Endodermal cell (in vitro differentiated cells): ENCODE measurements at regions not wholly inside any gene's neighbourhood (a gene's known extent, or its start where the extent isn't known, plus 50 kb on each side); places are given as distances from the start of the nearest gene placed in this dataset.
A peak's percentile ranks its signal among the peaks of the same experiment; 100 is the strongest.

Source experiments
- DNase-seq: peaks from one replicate; pipeline ENCODE4 v3.0.0-alpha.2; 2017
- H3K27ac ChIP-seq: 2 replicates; pipeline ENCODE4 v1.5.1; 2013; ENCODE audit warnings: mild to moderate bottlenecking, low read depth, low read length, moderate library complexity
- H3K27me3 ChIP-seq: 2 replicates; pipeline ENCODE4 v1.6.1; 2013; ENCODE audit warnings: mild to moderate bottlenecking, low read length, moderate library complexity; ENCODE audit not compliant: insufficient read depth, control insufficient read depth, poor library complexity, severe bottlenecking
- H3K36me3 ChIP-seq: 2 replicates; pipeline ENCODE4 v1.7.0; 2013; ENCODE audit warnings: mild to moderate bottlenecking, low read length, moderate library complexity; ENCODE audit not compliant: control insufficient read depth, insufficient read depth
- H3K4me1 ChIP-seq: one replicate; pipeline ENCODE4 v1.7.0; 2013; ENCODE audit warnings: low read length; ENCODE audit not compliant: control insufficient read depth, insufficient read depth
- H3K4me3 ChIP-seq: 2 replicates; pipeline ENCODE4 v1.5.1; 2013; ENCODE audit warnings: mild to moderate bottlenecking, low read length, moderate library complexity
- H3K9ac ChIP-seq: 2 replicates; pipeline ENCODE4 v1.6.1; 2013; ENCODE audit warnings: mild to moderate bottlenecking, low read length, moderate library complexity; ENCODE audit not compliant: poor library complexity, severe bottlenecking; ENCODE audit errors: extremely low read depth
- H3K9me3 ChIP-seq: 2 replicates; pipeline ENCODE4 v1.6.1; 2013; ENCODE audit warnings: mild to moderate bottlenecking, low read length, moderate library complexity; ENCODE audit not compliant: control insufficient read depth
- H3K27ac Mint-ChIP-seq: 2 replicates; pipeline ENCODE4 v1.8.0; 2020; ENCODE audit warnings: mixed read lengths
- H3K27me3 Mint-ChIP-seq: 2 replicates; pipeline ENCODE4 v1.8.0; 2021; ENCODE audit warnings: mild to moderate bottlenecking, mixed read lengths; ENCODE audit not compliant: insufficient read depth
- H3K36me3 Mint-ChIP-seq: 2 replicates; pipeline ENCODE4 v1.8.0; 2020; ENCODE audit warnings: low read depth, mixed read lengths
- H3K4me1 Mint-ChIP-seq: 2 replicates; pipeline ENCODE4 v1.8.0; 2020; ENCODE audit warnings: mixed read lengths
- H3K4me3 Mint-ChIP-seq: 2 replicates; pipeline ENCODE4 v1.8.0; 2020; ENCODE audit warnings: mild to moderate bottlenecking, moderate library complexity, mixed read lengths
- H3K9me3 Mint-ChIP-seq: 2 replicates; pipeline ENCODE4 v1.8.0; 2020; ENCODE audit warnings: mild to moderate bottlenecking, mixed read lengths
- WGBS, 2 experiments: methylation state at CpG; one replicate each; pipeline versions ENCODE4 v1.1.5 to v1.1.7; 2013; ENCODE audit warnings: missing lambda C conversion rate in 2 of 2, mixed read lengths in 1 of 2; ENCODE audit not compliant: insufficient coverage in 1 of 2, insufficient read length in 1 of 2; 5-methylcytosine and 5-hydroxymethylcytosine counted together
- TF ChIP-seq, protein P1 (sequence below): fragments of 200-600 bp; sonication (generic); conservative IDR thresholded peaks from 2 replicates; pipeline ENCODE4 v1.5.0; 2021; ENCODE audit warnings: antibody characterized with exemption, mild to moderate bottlenecking

DNA sequence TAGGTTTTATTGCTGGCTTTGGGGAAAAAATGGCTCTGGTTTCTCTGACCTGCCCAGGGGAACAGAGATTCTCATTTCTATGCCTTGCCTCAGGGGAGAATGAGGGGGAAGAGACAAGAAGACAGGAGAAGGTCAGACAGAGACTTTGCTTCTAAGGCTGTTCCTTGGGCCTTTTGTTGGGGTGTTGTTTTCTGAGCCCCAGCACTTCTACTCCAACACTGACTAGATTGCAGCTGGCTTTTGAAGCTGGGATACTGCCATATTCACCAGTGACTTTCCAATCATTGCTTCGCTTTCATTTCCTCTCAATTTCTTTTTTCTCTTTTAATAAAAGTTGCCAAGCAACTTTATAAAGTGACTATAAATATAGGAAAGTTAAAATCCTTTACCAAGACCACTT, 143.2 kb upstream of the ARHGEF26 start:
- no peak overlapping the region for H3K27ac ChIP-seq
- H3K9ac ChIP-seq: no peak overlapping the region
- no peak overlapping the region for H3K27ac Mint-ChIP-seq
- H3K27me3 ChIP-seq: no peaks in the 10 kb centered on the region
- no peaks in the 10 kb centered on the region for H3K36me3 ChIP-seq
- no peaks in the 10 kb centered on the region for H3K36me3 Mint-ChIP-seq
- TF ChIP-seq, protein P1, sequence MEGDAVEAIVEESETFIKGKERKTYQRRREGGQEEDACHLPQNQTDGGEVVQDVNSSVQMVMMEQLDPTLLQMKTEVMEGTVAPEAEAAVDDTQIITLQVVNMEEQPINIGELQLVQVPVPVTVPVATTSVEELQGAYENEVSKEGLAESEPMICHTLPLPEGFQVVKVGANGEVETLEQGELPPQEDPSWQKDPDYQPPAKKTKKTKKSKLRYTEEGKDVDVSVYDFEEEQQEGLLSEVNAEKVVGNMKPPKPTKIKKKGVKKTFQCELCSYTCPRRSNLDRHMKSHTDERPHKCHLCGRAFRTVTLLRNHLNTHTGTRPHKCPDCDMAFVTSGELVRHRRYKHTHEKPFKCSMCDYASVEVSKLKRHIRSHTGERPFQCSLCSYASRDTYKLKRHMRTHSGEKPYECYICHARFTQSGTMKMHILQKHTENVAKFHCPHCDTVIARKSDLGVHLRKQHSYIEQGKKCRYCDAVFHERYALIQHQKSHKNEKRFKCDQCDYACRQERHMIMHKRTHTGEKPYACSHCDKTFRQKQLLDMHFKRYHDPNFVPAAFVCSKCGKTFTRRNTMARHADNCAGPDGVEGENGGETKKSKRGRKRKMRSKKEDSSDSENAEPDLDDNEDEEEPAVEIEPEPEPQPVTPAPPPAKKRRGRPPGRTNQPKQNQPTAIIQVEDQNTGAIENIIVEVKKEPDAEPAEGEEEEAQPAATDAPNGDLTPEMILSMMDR: no peak
- peaks cover 5% of the 10 kb centered on the region for H3K9me3 Mint-ChIP-seq
- peaks cover 17% of the 10 kb centered on the region for H3K4me1 Mint-ChIP-seq
- no peaks in the 10 kb centered on the region for H3K9me3 ChIP-seq
- no peak overlapping the region for H3K4me3 ChIP-seq
- 86% methylated on average over 1 of the region's 1 CpG; no CpG with 5 or more reads in 1 of the 2 experiments for WGBS, 2 experiments
- no peaks in the 10 kb centered on the region for H3K27me3 Mint-ChIP-seq
- H3K4me1 ChIP-seq: peaks cover 12% of the 10 kb centered on the region
- DNase-seq: no peak
- H3K4me3 Mint-ChIP-seq: no peak overlapping the region

GRCh38 chr3:153979418-153980251, 141.6 kb upstream of the ARHGEF26 start:
- H3K4me3 ChIP-seq: no peak overlapping the region
- Mint-ChIP-seq H3K36me3 (no peaks in the 10 kb centered on the region), H3K27me3 (no peaks in the 10 kb centered on the region), H3K9me3 (peaks cover 10% of the 10 kb centered on the region), H3K4me1 (peaks cover 17% of the 10 kb centered on the region), H3K4me3 (no peak overlapping the region), H3K27ac (peak overlapping the region; percentile 90)
- TF ChIP-seq, protein P1: no peak
- no peak for DNase-seq
- no peaks in the 10 kb centered on the region for H3K9me3 ChIP-seq
- no peak overlapping the region for H3K27ac ChIP-seq
- 92 to 95% methylated on average over 4 to 6 of the region's 6 CpGs for WGBS, 2 experiments
- no peaks in the 10 kb centered on the region for H3K27me3 ChIP-seq
- no peak overlapping the region for H3K9ac ChIP-seq
- no peaks in the 10 kb centered on the region for H3K36me3 ChIP-seq
- peaks cover 12% of the 10 kb centered on the region for H3K4me1 ChIP-seq

GRCh38 chr3:153980252-153980590, 141.0 kb upstream of the ARHGEF26 start:
- peak overlapping the region; percentile 90 for H3K27ac Mint-ChIP-seq
- H3K9me3 Mint-ChIP-seq: peaks cover 10% of the 10 kb centered on the region
- TF ChIP-seq, protein P1: no peak

More at GRCh38 chr3:153980252-153980590, 141.0 kb upstream of the ARHGEF26 start:
- Mint-ChIP-seq H3K4me1 (peaks cover 17% of the 10 kb centered on the region), H3K4me3 (no peak overlapping the region), H3K36me3 (no peaks in the 10 kb centered on the region), H3K27me3 (no peaks in the 10 kb centered on the region)
- no peaks in the 10 kb centered on the region for H3K36me3 ChIP-seq
- WGBS, 2 experiments: 90% methylated on average over 4 of the region's 4 CpGs; no CpG with 5 or more reads in 1 of the 2 experiments
- peak; percentile 73 for DNase-seq
- no peak overlapping the region for H3K9ac ChIP-seq
- no peaks in the 10 kb centered on the region for H3K9me3 ChIP-seq
- H3K27me3 ChIP-seq: no peaks in the 10 kb centered on the region
- H3K4me1 ChIP-seq: peaks cover 12% of the 10 kb centered on the region
- H3K27ac ChIP-seq: no peak overlapping the region
- no peak overlapping the region for H3K4me3 ChIP-seq
